HG03139 (cell line): ENCODE measurements at regions not wholly inside any gene's neighbourhood (a gene's known extent, or its start where the extent isn't known, plus 50 kb on each side); places are given as distances from the start of the nearest gene placed in this dataset.
"Not testable (repeated sequence)": the region's sequence is repeated elsewhere in the genome, so short reads cannot be mapped to it uniquely, and the experiment has no call there.

ENCODE experiments used
- ATAC-seq: cut with Tn5 transposase; IDR thresholded peaks from one replicate; pipeline ENCODE4 v1.9.1; 2021; ENCODE audit not compliant: unreplicated experiment

DNA sequence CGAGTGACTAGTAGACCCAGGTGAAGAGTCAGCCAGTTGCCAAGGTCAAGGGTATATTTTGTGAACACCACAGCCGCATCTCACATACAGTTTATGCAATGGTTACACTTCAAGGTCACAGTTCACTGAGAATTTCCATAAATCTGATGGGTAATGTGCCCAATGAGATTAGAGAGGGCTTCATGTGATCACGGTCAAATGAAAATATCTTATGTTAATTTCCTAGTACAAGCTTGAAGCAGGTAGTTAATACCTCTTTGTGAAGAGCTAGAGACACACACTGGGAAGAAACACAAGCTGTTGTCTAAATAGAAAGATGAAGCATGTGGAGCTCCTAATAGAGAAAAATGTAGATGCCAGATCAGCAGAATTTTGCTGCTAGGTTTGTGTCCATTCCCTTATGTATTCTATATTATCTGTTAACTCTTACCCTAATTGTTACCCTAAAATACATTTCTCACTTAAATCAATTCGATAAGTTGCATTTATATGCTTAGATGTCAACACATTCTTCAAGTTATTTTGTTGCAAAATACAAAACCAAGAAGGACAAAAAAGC, 136.0 kb downstream of the NR2F2 start:
- no peak for ATAC-seq

DNA sequence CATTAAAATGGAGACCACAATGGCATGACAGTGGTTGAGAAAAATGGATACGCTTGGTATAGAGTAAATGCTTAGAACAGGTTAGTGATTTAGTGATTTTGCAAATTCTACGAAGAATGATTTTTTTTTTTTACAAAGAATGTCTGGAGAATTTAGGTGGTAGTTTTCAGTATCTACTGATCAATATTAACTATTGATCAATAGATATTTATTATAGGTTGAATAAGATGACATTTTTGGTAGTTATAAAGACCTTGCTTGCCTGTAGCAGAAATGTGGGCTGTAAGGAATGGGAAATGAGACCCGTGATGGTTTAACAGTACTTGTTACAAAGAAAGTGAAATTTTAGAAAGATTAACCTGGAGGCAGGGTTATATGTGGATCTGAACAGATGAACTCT, 137.5 kb downstream of the NR2F2 start:
- ATAC-seq = no peak

DNA sequence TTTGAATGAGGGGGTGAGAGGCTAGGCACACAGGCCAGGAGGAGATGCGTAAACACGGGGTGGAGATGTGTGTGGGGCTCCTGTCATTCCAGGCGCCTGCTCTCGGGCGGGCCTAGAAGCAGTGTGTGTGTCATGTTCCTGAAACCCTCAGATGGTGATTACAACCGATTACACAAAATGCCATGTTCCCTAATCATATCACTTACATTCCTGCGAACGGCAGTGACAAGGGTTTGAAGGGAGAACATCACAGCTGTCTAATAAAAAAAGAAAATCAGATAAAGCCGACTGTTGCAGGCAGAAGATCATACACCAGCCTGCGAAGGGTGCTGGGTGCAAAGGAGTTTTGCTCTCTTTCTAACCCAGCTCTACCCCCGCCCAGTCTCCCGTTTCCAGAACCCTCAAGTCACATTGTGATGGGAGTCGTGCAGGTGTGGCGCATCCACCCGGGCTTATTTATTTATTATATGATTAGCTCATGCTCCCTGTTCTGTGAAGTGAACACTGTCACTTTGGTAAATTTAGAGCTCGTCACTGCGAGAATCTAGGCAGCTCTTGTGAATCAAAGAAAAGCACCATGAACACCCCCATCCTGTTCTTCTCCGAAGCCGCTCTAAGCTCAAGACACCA, 140.3 kb downstream of the NR2F2 start:
- no peak for ATAC-seq

DNA sequence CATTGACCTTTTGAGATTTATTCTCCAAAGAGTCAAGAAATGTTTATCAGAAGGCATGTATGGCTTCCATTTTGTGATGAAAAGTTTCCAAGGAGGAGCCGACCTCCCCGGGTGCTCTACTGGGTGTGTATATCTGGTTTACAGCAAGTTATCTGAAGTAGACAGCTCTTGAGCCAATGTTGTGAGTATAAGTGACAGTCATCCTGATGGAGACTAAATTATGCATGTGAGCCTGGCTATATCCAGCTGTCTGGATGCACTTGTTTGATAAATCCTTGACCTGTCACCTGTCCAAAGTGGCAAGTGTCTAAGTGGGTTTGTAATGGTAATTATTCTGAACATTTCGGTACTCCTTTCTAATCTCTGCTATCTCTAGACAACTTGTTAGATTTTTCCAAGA, 142.2 kb downstream of the NR2F2 start:
- ATAC-seq = no peak

DNA sequence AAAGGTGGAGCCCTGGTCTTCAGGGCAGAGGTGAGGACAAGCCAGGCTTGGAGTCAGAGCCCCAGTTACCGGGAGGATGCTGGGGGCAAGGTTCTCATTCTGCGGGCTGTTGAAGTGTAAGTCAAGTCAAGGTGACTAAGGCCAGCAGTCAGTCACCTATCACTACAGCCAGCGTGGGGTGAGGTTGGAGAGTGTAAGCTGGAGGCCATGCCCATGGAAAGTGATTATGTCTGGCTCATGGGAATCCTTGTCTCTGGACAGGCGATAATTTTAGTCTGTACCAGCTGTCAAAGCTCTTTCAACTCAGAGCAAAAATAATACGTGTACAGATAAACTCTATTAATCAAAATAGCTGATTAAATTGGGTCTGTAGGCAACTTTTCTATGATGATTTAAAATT, 143.1 kb downstream of the NR2F2 start:
- no peak for ATAC-seq

DNA sequence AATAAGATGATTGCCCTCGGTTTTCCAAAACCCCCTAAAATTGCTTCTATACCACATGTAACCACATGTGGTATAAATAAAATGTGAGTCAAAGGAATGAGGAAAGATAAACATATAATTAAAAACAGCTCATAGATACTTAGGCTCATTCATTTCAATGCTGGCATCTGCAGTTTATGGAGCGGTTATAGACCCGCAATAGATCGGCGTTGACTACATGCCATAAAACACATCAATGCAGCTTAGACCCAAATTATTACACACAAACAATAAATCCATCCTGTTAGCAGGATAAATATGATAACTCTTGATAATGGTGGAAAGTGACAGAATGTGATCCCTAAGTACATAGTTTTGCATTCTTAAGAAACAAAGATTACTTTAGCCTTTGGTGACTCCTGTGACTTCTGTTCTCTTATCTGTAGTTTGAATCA, 143.7 kb downstream of the NR2F2 start:
- ATAC-seq = no peak

DNA sequence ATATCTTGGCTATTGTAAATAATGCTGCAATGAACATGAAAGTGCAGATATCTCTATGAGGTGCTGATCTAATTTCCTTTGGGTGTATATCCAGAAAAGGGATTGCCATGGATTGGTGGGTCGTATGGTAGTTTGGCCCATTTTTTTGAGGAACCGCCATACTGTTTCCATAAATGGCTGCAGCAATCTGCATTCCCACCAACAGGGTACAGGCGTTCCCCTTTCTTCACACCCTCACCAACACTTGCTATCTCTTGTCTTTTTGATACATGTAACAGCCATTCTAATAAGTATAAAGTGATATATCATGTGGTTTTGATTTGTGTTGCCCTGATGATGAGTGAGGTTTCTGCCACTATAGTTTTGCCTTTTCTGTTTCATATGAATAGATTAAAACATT, 146.7 kb downstream of the NR2F2 start:
- no peak for ATAC-seq

DNA sequence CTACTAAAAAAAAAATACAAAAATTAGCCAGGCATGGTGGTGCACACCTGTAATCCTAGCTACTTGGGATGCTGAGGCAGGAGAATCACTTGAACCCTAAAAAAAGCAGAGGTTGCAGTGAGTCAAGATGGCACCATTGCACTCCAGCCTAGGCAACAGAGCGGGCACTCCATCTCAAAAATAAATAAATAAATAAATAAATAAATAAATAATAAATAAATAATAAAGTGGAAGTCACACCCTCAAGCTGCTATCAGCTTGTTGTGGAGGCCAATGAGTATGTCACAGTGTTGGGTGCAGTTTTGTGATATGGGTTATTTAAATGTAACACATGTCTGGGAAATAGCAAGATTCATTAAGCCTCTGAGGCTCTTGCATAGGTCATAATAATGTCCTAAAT, 153.9 kb downstream of the NR2F2 start:
- ATAC-seq = not testable (repeated sequence)

DNA sequence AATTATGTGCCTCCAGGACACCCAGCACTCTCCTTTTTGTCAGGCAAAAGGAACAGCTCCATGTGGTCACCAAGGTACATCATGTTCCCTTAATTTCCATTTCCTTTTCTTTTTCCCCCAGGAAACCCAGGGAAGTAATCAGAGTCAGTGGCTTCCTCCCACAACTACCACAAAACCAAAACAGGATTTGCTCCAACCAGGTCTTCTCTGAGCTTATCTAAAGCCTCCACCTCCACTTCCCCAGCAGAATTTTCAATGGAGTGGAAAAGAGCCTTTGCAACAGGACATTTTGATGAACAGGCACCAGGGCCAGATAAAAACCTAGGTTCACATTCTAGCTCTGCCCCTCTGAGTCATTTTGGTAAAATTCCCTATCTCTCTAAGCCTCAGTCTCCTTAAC, 154.3 kb downstream of the NR2F2 start:
- ATAC-seq = no peak

DNA sequence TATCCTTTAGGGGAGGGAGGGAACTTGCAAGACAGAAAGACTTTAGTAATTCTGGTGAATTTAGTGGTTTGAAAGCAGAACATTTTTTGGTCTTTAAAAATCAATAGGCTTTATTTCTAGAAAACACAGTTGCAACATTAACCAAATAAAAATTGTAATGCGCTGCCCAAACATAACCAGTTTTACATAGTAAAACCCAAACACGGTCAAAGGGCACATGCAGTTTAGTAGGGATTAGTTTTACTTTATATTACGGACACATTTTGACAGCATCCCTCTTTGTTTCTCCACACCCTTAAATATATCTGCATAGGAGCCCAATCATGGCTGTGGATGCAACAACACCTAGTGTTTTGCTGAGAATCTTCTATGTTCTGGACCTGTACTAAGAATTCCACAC, 156.7 kb downstream of the NR2F2 start:
- ATAC-seq = no peak

DNA sequence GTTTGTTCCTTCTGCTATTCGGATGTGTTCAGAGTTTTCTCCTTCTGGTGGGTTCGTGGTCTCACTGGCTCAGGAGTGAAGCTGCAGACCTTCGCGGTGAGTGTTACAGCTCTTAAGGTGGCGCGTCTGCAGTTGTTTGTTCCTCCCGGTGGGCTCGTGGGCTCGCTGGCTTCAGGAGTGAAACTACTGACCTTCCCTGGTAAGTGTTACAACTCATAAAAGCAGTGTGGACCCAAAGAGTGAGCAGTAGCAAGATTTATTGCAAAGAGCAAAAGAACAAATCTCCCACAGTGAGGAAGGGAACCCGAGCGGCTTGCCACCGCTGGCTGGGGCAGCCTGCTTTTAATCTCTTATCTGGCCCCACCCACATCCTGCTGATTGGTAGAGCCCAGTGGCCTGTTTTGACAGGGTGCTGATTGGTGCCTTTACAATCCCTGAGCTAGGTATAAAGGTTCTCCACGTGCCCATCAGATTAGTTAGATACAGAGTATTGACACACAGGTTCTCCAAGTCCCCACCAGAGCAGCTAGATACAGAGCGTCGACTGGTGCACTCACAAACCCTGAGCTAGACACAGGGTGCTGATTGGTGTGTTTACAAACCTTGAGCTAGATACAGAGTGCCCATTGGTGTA, 160.7 kb downstream of the NR2F2 start:
- ATAC-seq = not testable (repeated sequence)

DNA sequence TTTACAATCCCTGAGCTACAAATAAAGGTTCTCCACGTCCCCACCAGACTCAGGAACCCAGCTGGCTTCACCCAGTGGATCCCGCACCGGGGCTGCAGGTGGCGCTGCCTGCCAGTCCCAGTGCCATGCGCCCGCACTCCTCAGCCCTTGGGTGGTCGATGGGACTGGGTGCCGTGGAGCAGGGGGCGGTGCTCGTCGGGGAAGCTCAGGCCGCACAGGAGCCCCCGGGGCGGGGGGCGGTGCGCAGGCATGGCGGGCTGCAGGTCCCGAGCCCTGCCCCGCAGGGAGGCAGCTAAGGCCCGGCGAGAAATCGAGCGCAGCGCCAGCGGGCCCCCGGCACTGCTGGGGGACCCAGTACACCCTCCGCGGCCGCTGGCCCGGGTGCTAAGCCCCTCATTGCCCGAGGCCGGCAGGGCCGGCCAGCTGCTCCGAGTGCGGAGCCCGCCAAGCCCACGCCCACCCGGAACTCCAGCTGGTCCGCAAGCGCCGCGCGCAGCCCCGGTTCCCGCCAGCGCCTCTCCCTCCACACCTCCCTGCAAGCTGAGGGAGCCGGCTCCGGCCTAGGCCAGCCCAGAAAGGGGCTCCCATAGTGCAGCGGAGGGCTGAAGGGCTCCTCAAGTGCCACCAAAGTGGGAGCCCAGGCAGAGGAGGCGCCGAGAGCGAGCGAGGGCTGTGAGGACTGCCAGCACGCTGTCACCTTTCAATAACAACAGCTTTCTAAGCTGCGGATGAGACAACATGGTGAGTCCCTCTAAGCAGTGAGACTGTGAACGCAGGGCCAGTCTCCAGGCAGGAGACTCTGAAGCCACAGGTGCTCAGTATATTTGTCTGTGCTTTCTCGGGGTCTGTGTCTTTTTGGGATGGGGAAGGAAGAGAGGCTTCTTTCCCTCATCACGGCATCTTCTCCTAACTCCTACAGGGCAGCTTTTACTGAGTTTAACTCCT, 161.5 kb downstream of the NR2F2 start:
- not testable (repeated sequence) for ATAC-seq

DNA sequence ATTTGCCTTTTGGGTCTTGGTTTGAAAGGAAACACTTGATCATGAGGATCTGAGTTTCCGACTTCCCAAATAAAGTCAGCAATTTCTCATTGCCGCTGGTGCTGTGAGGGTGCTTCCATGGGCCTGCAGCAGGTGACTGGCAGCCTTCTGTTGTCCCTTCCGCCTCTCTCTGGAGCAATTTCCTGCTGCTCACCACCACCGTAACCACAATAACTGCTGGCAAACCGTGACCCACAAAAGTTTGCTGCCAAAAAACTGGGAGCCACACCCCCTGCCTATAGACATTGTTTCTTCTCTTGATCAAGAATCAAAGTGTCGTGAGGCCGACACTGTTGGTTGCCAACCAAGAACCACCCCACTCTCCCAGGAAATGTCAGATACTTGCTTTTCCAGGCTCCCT, 164.0 kb downstream of the NR2F2 start:
- no peak for ATAC-seq

DNA sequence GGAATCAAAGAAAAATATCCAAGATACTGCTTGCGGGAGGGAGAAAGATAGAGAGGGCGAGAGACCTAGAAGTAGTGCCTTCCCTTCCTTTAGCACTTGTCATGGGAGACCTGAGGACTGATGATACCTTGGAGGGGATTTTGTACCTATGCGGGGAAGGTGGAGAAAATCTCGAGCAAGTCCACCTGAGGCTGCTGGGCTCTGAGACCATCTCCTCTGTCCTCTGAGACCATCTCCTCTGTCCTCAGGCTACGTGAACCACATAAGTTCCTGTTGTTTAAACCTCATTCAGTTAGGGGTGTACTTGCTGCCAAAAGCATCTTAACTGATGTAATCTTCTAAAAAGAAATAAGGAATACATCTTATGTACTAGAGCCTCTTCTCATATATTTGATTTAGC, 164.9 kb downstream of the NR2F2 start:
- ATAC-seq = no peak

DNA sequence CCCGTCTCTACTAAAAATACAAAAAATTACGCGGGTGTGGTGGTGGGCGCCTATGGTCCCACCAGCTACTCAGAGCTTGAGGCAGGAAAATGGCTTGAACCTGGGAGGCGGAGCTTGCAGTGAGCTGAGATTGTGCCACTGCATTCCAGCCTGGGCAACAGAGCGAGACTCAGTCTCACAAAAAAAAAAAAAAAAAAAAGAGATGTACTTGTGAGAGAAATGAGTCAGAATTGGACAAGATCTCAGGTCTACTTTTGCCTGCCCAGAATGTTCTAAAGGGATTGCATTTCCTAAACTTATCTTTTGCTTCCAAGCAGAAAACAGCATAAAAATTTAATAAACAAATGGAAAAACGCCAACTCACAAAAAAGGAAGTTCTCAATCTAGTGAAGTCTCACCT, 167.5 kb downstream of the NR2F2 start:
- no peak for ATAC-seq

DNA sequence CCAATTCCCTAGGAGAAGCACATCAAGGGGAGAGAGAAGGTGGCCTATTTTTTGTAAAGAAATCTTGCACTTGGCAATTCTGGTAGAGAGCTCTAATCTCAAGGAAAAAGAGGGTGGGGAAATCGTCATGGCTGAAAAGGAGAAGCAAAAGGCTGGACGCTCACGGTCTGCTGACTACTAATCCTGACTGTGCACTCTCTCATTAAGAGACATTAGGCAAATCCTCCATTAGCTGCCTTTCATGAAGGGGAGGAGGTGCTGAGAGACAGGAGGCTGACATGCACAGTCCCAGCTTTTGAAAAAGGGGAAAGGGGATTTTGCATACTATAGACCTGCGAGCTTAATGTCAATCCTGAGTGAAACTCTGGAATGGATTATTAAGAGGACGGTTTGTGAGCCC, 170.0 kb downstream of the NR2F2 start:
- no peak for ATAC-seq

DNA sequence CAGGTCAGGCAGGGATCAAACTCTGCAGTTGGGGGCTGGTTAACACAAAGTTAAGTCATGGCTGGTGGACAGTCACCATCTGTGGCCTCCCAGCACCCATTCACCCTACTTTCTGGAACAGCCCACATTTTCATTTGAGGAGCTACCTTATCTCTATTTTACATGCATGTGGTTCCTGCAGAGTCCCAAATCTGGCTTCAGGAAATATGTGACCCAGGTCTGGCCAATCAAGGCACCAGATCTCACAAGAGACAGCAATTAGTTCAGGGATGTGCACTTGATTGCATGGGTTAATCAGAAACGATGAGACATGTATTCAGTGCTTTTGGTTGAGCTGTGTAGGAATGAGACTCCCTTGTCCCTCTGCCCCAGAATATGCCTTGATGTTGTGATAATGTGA, 170.9 kb downstream of the NR2F2 start:
- ATAC-seq = no peak

DNA sequence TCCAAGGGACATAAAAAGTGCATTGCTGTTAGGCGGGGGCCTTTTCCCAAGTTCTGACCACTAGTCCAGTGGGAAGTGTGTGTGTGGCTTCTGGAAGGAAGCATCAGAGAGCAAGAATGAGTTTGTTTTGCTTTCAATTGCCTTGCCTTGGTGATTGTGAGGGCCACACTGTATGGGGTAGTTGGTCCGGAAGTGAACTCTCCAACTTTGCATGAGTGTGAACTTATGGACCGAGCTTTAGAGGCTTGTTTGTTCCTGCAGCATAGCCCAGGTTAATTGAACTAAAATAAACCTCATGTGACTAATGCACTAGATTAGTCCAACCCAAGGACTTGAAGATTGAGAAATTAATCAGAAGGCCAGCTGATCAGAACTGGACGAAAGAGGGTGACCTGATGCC, 171.7 kb downstream of the NR2F2 start:
- no peak for ATAC-seq

DNA sequence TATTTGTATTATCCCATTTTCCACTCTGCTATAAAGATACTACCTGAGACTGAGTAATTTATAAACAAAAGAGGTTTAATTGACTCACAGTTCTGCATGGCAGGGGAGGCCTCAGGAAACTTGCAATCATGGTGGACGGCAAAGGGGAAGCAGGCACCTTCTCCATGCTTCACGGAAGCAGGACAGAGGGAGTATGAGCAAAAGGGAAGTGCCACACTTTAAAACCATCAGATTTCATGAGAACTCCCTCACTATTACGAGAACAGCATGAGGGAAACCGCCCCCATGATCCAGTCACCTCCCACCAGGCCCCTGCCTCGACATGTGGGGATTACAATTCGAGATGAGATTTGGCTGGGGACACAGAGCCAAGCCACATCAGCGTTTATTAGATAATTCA, 172.8 kb downstream of the NR2F2 start:
- no peak for ATAC-seq

DNA sequence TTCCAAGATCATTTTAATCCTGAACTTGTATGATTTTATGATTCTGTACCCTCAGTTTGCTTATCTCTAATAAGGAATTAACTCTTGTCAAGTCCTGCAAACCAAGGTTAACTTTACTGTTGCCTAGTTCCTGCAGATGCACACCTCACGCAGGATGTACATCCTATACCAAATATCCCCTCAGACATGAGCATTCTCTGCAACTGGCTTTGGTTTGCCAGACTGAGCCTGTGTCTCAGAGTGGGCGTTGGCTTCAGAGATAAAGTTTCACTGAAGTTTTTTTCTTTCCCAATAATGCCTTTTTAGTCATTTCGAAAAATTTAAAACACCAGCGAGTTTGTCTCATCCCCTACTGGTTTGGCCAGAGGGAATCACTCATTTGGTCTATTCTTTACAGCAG, 173.9 kb downstream of the NR2F2 start:
- no peak for ATAC-seq

DNA sequence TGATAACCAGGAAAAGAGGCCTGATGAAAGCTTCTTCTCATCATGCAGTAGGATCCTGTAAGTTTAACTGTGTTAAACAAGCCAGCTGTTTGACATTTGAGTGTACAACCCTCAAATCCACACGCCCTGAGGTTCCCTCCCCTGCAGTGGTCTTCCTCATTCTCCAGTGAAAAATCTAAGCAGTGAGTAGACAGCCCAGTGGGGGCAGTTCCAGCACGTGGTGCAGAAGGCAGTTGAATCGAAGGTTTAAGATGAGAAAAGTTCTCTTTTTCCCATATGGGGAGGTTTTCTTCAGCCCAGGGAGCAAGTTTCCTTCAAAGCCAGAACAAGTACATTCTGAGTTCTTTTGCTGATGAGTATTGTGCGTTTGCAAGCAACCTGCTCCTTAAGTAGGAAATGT, 174.5 kb downstream of the NR2F2 start:
- ATAC-seq = no peak
